K562 (cell line): ENCODE measurements at regions not wholly inside any gene's neighbourhood (a gene's known extent, or its start where the extent isn't known, plus 50 kb on each side); places are given as distances from the start of the nearest gene placed in this dataset.

Experiments
- ATAC-seq: fragments of 200-7000 bp; cut with Tn5 transposase; 3 replicates; pipeline ENCODE4 v1.9.1; 2020; ENCODE audit warnings: moderate library complexity
- BruUV-seq: library from RNA; stranded (reverse); fragments of 400-500 nt; replicated peaks from 2 replicates; lab custom pipeline; 2021; lab: Mats Ljungman, UMichigan
- CTCF ChIA-PET: fragments of 300-600 bp; formaldehyde crosslinking; extraction: SDS; loops from one replicate; lab custom pipeline; 2021; ENCODE audit warnings: low intra/inter-chr PET ratio; lab: Yijun Ruan, JAX
- POLR2A ChIA-PET: fragments of 300-600, 350-650 bp; sonication (Branson Sonifier 250); formaldehyde crosslinking; extraction: SDS; loops from one replicate; lab custom pipeline; 2021; ENCODE audit warnings: antibody characterized with exemption, inconsistent platforms; lab: Yijun Ruan, JAX
- DNase-seq, 4 experiments: peaks; one replicate each; pipeline versions ENCODE4 v3.0.0 to v3.0.0-alpha.2; 2011 to 2018; ENCODE audit warnings: low spot score in 3 of 4, mixed read lengths in 3 of 4; ENCODE audit errors: extremely low read depth in 1 of 4
- FAIRE-seq: peaks from 2 replicates; lab custom pipeline; 2011; peaks lifted over from hg19 to GRCh38; lab: Jason Lieb, UNC
- H2AFZ ChIP-seq: 2 replicates; pipeline ENCODE4 v1.6.0; 2011; ENCODE audit warnings: low read depth, low read length, control low read depth, inconsistent platforms
- H3K27ac ChIP-seq: fragments of 200-600 bp; 3 replicates; pipeline ENCODE4 v1.8.0; 2011; ENCODE audit warnings: low read depth, mild to moderate bottlenecking, control low read depth, inconsistent platforms, low read length, moderate library complexity, mixed read lengths; ENCODE audit errors: extremely low read depth
- H3K27me3 ChIP-seq, 2 experiments: fragments of 300-600 bp in 1 of 2; 2 replicates in 1 of 2; 3 replicates in 1 of 2; pipeline versions ENCODE4 v1.6.0 to v1.8.0; 2011; ENCODE audit warnings: inconsistent platforms in 2 of 2, low read length in 2 of 2, mild to moderate bottlenecking in 1 of 2, mixed read lengths in 1 of 2, moderate library complexity in 1 of 2; ENCODE audit not compliant: control insufficient read depth in 2 of 2, insufficient read depth in 2 of 2
- H3K36me3 ChIP-seq: fragments of 300-600 bp; 3 replicates; pipeline ENCODE4 v1.8.0; 2011; ENCODE audit warnings: mild to moderate bottlenecking, low read length, inconsistent platforms; ENCODE audit not compliant: control insufficient read depth, insufficient read depth
- H3K4me1 ChIP-seq, 2 experiments: fragments of 200-600 bp in 1 of 2; replicated peaks in 1 of 2; 2 replicates in 1 of 2; 3 replicates in 1 of 2; pipeline versions ENCODE4 v1.5.1 to v1.8.0; 2011; ENCODE audit warnings: inconsistent platforms in 2 of 2, low read length in 2 of 2, mild to moderate bottlenecking in 1 of 2, mixed read lengths in 1 of 2, moderate library complexity in 1 of 2; ENCODE audit not compliant: control insufficient read depth in 2 of 2, insufficient read depth in 2 of 2
- H3K4me2 ChIP-seq: 2 replicates; pipeline ENCODE4 v1.6.1; 2011; ENCODE audit warnings: low read length, control low read depth, inconsistent platforms, mixed read lengths; ENCODE audit not compliant: insufficient read depth
- H3K4me3 ChIP-seq: fragments of 200-600 bp; sonication (generic), shearing (Covaris generic); 2 replicates; pipeline ENCODE4 v1.5.1; 2016; ENCODE audit warnings: control low read depth, inconsistent platforms
- H3K79me2 ChIP-seq: fragments of 200-600 bp; 3 replicates; pipeline ENCODE4 v1.8.0; 2011; ENCODE audit warnings: low read length, inconsistent platforms; ENCODE audit not compliant: control insufficient read depth, insufficient read depth
- H3K9ac ChIP-seq, 2 experiments: 2 replicates each; pipeline versions ENCODE4 v1.6.0 to v1.6.1; 2011; ENCODE audit warnings: low read depth in 2 of 2, low read length in 2 of 2, control low read depth in 1 of 2, inconsistent platforms in 1 of 2, mild to moderate bottlenecking in 1 of 2, mixed read lengths in 1 of 2; ENCODE audit not compliant: insufficient read depth in 1 of 2
- H3K9me1 ChIP-seq: one replicate; pipeline ENCODE4 v1.6.0; 2011; ENCODE audit warnings: inconsistent platforms, mild to moderate bottlenecking, low read length, moderate library complexity; ENCODE audit not compliant: control insufficient read depth, insufficient read depth
- H3K9me3 ChIP-seq: replicated peaks from 2 replicates; pipeline ENCODE4 v1.5.1; 2011; ENCODE audit warnings: low read depth, low read length, inconsistent platforms; ENCODE audit not compliant: control insufficient read depth, insufficient read depth
- H4K20me1 ChIP-seq: replicated peaks from 2 replicates; pipeline ENCODE4 v1.6.1; 2011; ENCODE audit warnings: low read length, inconsistent platforms, mixed read lengths; ENCODE audit not compliant: control insufficient read depth, insufficient read depth
- CBX8 ChIP-seq: fragments of 200-600 bp; sonication (generic); IDR thresholded peaks from 2 replicates; pipeline ENCODE4 v1.6.1; 2012; ENCODE audit warnings: borderline replicate concordance, mixed run types, low read depth, mild to moderate bottlenecking, moderate library complexity, mixed read lengths, low read length, control low read depth, inconsistent platforms; ENCODE audit not compliant: poor library complexity, severe bottlenecking; ENCODE audit errors: extremely low read depth
- CTBP1 ChIP-seq: fragments of 450-650 bp; IDR thresholded peaks from 2 replicates; pipeline ENCODE4 v1.6.1; 2016; ENCODE audit warnings: borderline replicate concordance
- EWSR1 ChIP-seq: fragments of 450-650 bp; IDR thresholded peaks from 2 replicates; pipeline ENCODE4 v1.6.1; 2018; ENCODE audit warnings: borderline replicate concordance, mild to moderate bottlenecking, low read depth, moderate library complexity; ENCODE audit not compliant: partially characterized antibody
- MEF2A ChIP-seq: IDR thresholded peaks from 2 replicates; pipeline ENCODE4 v1.6.1; 2011; ENCODE audit warnings: low read depth, mild to moderate bottlenecking, low read length, moderate library complexity; ENCODE audit not compliant: control insufficient read depth
- XRCC5 ChIP-seq: fragments of 200-400 bp; formaldehyde crosslinking; IDR thresholded peaks from 2 replicates; pipeline ENCODE4 v1.6.1; 2017; ENCODE audit warnings: low read depth, mild to moderate bottlenecking, low read length
- ZNF143 ChIP-seq: sonication (generic); formaldehyde crosslinking; IDR thresholded peaks from 2 replicates; pipeline ENCODE4 v1.9.0; 2022; ENCODE audit warnings: mild to moderate bottlenecking, missing genetic modification reagents
- ZNF436 ChIP-seq: fragments of 250-450, 450-650 bp; sonication (Bioruptor Pico); formaldehyde crosslinking; IDR thresholded peaks from 2 replicates; pipeline ENCODE4 v1.7.0; 2020; ENCODE audit warnings: mild to moderate bottlenecking
- ZNF764 ChIP-seq: fragments of 250-450 bp; sonication (Bioruptor Pico); IDR thresholded peaks from 2 replicates; pipeline ENCODE4 v1.4.0; 2020; ENCODE audit warnings: low read depth, mild to moderate bottlenecking, moderate library complexity
- WGBS: fragments of 100-300 bp; shearing (Covaris generic); methylation state at CpG from one replicate; pipeline ENCODE4 v1.1.6; 2016; ENCODE audit warnings: low coverage, mixed read lengths; ENCODE audit not compliant: insufficient coverage; ENCODE audit errors: missing lambda C conversion rate; 5-methylcytosine and 5-hydroxymethylcytosine counted together
- in situ Hi-C: fragments of 300-500 bp; cut with MboI; formaldehyde crosslinking; loops from 4 replicates; pipeline ENCODE4 v1.15.0; 2018; ENCODE audit warnings: inconsistent platforms, mixed read lengths
- intact Hi-C: fragments of 100-400 bp; cut with micrococcal nuclease; formaldehyde crosslinking; loops from 2 replicates; pipeline ENCODE4 v1.14.2; 2022
- TF ChIP-seq, protein P1 (sequence below): fragments of 450-650 bp; formaldehyde crosslinking; IDR thresholded peaks from 2 replicates; pipeline ENCODE4 v1.4.0; 2020; ENCODE audit warnings: mild to moderate bottlenecking, mixed read lengths

- Histone ChIP-seq H3K4me2 (no peak overlapping the region), H3K4me1 (no peaks in the 10 kb centered on the region), H2AFZ (no peak overlapping the region), H3K9me3 (no peaks in the 10 kb centered on the region), H3K36me3 (no peaks in the 10 kb centered on the region), H3K9me1 (no peaks in the 10 kb centered on the region), H3K9ac (no peak overlapping the region), H3K27ac (no peak overlapping the region), H3K4me3 (no peak overlapping the region), H3K27me3 (no peaks in the 10 kb centered on the region), H4K20me1 (no peaks in the 10 kb centered on the region), H3K79me2 (no peaks in the 10 kb centered on the region)
- CTCF ChIA-PET, result no interaction called here
- in situ Hi-C loops, result no loop called here
- no TSS peak for BruUV-seq
- POLR2A ChIA-PET, result interaction anchor here (1.2 kb wide), 1 partner anchor 14 kb away, joined by 5 read pairs; no protein-coding TSS in a partner anchor
- FAIRE-seq, result no peak
- no peak for ATAC-seq
- TF ChIP-seq MEF2A, result no peak
- TF ChIP-seq ZNF764 (CRISPR knock-in tag), result no peak
- no peak for TF ChIP-seq CBX8
- TF ChIP-seq ZNF143, result no peak
- TF ChIP-seq XRCC5, result no peak
- TF ChIP-seq EWSR1, result no peak
- no peak for TF ChIP-seq CTBP1
- no peak for TF ChIP-seq ZNF436 (CRISPR knock-in tag)
- TF ChIP-seq, protein P1, sequence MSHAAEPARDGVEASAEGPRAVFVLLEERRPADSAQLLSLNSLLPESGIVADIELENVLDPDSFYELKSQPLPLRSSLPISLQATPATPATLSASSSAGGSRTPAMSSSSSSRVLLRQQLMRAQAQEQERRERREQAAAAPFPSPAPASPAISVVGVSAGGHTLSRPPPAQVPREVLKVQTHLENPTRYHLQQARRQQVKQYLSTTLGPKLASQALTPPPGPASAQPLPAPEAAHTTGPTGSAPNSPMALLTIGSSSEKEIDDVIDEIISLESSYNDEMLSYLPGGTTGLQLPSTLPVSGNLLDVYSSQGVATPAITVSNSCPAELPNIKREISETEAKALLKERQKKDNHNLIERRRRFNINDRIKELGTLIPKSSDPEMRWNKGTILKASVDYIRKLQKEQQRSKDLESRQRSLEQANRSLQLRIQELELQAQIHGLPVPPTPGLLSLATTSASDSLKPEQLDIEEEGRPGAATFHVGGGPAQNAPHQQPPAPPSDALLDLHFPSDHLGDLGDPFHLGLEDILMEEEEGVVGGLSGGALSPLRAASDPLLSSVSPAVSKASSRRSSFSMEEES (CRISPR knock-in tag), result no peak
- 0% methylated on average over 4 of the region's 4 CpGs for WGBS
- no peak for DNase-seq
- intact Hi-C loops, result no loop called here
Observed at GRCh38 chr7:67989142-67989541, 992.5 kb downstream of the TYW1 start.
